ENCODE measurements at regions not wholly inside any gene's neighbourhood (a gene's known extent, or its start where the extent isn't known, plus 50 kb on each side); places are given as distances from the start of the nearest gene placed in this dataset.

- no peak overlapping the region for H2AFZ ChIP-seq (ENCODE audit: low read length)
- H4K8ac ChIP-seq (replicated peaks; ENCODE audit: insufficient read length, low read depth, low read length): no peak overlapping the region
- no peak overlapping the region for H4K91ac ChIP-seq (ENCODE audit: insufficient read length, low read depth, low read length)
- Mint-ChIP-seq H3K4me1 (peaks cover 15 to 21% of the 10 kb centered on the region in 2 experiments), H3K27ac (no peak overlapping the region), H3K27me3 (ENCODE audit: low read depth) (peaks cover 2% of the 10 kb centered on the region), H3K4me3 (no peak overlapping the region), H3K9me3 (no peaks in the 10 kb centered on the region), H3K36me3 (ENCODE audit: insufficient read depth in 1 of 3, low read depth in 3 of 3) (no peaks in the 10 kb centered on the region)
- H3T11ph ChIP-seq (ENCODE audit: low read length): no peak overlapping the region
- no peak for DNase-seq
- no peak overlapping the region for H2BK20ac ChIP-seq (ENCODE audit: low read depth, low read length, poor library complexity, severe bottlenecking)
- H2BK120ac ChIP-seq (ENCODE audit: low read depth, low read length, poor library complexity, severe bottlenecking): no peak overlapping the region
- H3K14ac ChIP-seq (ENCODE audit: insufficient read depth, low read length): no peak overlapping the region
- H3K9ac ChIP-seq (ENCODE audit: extremely low read depth, insufficient read length, low read length): no peak overlapping the region
- no peak overlapping the region for H2BK12ac ChIP-seq (ENCODE audit: insufficient read length, low read depth, low read length)
- H3K27ac ChIP-seq (ENCODE audit: insufficient read length, low read depth, low read length): no peak overlapping the region
- no peaks in the 10 kb centered on the region for H3K4me1 ChIP-seq (ENCODE audit: insufficient read depth, low read length)
- TF ChIP-seq CTCF (conservative IDR thresholded peaks at IDR 0.05): no peak
- no peak overlapping the region for H2AK5ac ChIP-seq (ENCODE audit: insufficient read length, low read length)
- no peak overlapping the region for H2BK15ac ChIP-seq (ENCODE audit: low read depth, low read length)
- no peak overlapping the region for H3K56ac ChIP-seq (ENCODE audit: insufficient read length, low read depth, low read length)
- H4K20me1 ChIP-seq (ENCODE audit: control insufficient read depth, insufficient read depth, insufficient read length): no peaks in the 10 kb centered on the region
- H3K27me3 ChIP-seq (ENCODE audit: insufficient read depth, low read length): no peaks in the 10 kb centered on the region
- H3K79me2 ChIP-seq (ENCODE audit: insufficient read depth, low read length): no peaks in the 10 kb centered on the region
- no peak overlapping the region for H3K4ac ChIP-seq (ENCODE audit: low read depth, low read length)
- no peaks in the 10 kb centered on the region for H3K23me2 ChIP-seq (ENCODE audit: insufficient read length, low read depth, low read length, poor library complexity, severe bottlenecking)
- H3K9me3 ChIP-seq (ENCODE audit: control insufficient read depth, low read depth, low read length): no peaks in the 10 kb centered on the region
- no peak overlapping the region for H2BK5ac ChIP-seq (ENCODE audit: insufficient read length, low read length)
- WGBS (ENCODE audit: extremely low coverage, insufficient read length, low lambda C conversion rate): no CpG with 5 or more reads among the region's 2 CpGs
- H3K79me1 ChIP-seq (ENCODE audit: insufficient read depth, low read depth, low read length, poor library complexity, severe bottlenecking): no peaks in the 10 kb centered on the region
- no peak overlapping the region for H4K5ac ChIP-seq (ENCODE audit: insufficient read length, low read depth, low read length)
- H3K23ac ChIP-seq (ENCODE audit: insufficient read length, low read depth, low read length): no peak overlapping the region
- H3K18ac ChIP-seq (ENCODE audit: insufficient read length, low read depth, low read length): no peak overlapping the region
- no peak overlapping the region for H3K4me2 ChIP-seq (ENCODE audit: insufficient read depth, insufficient read length, low read length)
Observed at GRCh38 chr5:7320701-7321301, 75.1 kb upstream of the ADCY2 start.

Measured in H9 (cell line).